Ascending aorta (tissue), 2 donors: ENCODE measurements at regions not wholly inside any gene's neighbourhood (a gene's known extent, or its start where the extent isn't known, plus 50 kb on each side); places are given as distances from the start of the nearest gene placed in this dataset.
"Not testable (repeated sequence)": the region's sequence is repeated elsewhere in the genome, so short reads cannot be mapped to it uniquely, and the experiment has no call there.

ENCODE experiments used
- DNase-seq, 2 donors: peaks; one replicate each; pipeline ENCODE4 v3.0.0-alpha.2; 2019; ENCODE audit warnings: low spot score in 2 of 2
- H3K27ac ChIP-seq, 2 donors: fragments of 200-600 bp; sonication (generic); one replicate each; pipeline ENCODE4 v1.5.1; 2016 to 2017; ENCODE audit warnings: mild to moderate bottlenecking in 1 of 2
- H3K27me3 ChIP-seq: fragments of 200-600 bp; sonication (generic); one replicate; pipeline ENCODE4 v1.5.1; 2017
- H3K36me3 ChIP-seq, 2 donors: fragments of 200-600 bp; sonication (generic); one replicate each; pipeline ENCODE4 v1.5.1; 2016
- H3K4me1 ChIP-seq, 2 donors: fragments of 200-600 bp; sonication (generic); one replicate each; pipeline ENCODE4 v1.5.1; 2016 to 2017; ENCODE audit warnings: mild to moderate bottlenecking in 1 of 2
- H3K4me3 ChIP-seq, 2 donors: fragments of 200-600 bp; sonication (generic); one replicate each; pipeline ENCODE4 v1.5.1; 2016 to 2017; ENCODE audit warnings: mild to moderate bottlenecking in 1 of 2
- H3K9me3 ChIP-seq, 2 donors: fragments of 200-600 bp; sonication (generic); one replicate each; pipeline ENCODE4 v1.5.1; 2016
- intact Hi-C: fragments of 100-400 bp; cut with DNase I; formaldehyde crosslinking; loops from one replicate; pipeline ENCODE4 v1.15.1; 2023
- TF ChIP-seq, protein P1 (sequence below), 3 experiments: fragments of 200-600 bp in 2 of 3; fragments of 450-650 bp in 1 of 3; sonication (generic) in 2 of 3; IDR thresholded peaks; one replicate each; pipeline ENCODE4 v1.5.1; 2016 to 2019; ENCODE audit warnings: antibody characterized with exemption in 3 of 3, mild to moderate bottlenecking in 1 of 3, moderate library complexity in 1 of 3

DNA sequence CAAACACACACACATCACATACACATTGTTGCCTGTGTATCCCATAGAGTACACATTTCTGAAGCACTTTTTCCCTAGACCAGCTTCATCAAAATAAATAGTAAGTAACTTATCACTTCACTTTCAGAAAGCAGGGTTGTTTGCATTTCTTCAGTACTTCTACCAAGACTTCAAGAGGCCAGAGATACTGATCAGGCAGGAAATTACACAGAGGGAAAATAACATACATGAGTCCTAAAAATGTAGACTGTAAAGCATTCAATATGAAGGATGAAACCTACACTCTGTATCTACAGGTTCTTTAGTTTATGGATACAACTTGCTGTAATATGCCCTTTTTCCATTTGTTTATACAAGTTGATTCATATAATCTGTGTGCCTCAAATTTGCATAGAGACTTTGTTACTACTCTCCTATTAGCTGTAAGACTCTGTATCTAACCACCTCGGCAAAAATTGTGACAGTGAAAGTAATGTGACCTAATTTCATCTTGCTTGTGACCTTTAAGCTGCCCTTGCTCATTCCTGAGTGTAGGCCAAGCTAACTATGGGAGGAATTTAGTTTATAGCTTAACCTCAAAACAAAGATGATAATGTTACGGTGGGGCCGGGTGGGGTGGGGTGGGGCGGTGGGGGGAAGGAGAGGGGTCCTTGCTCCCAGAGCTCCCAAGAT lies 228.9 kb upstream of the SPOPL start:
- Histone ChIP-seq H3K27me3 (no peaks in the 10 kb centered on the region), H3K27ac (no peak overlapping the region), H3K36me3 (no peaks in the 10 kb centered on the region), H3K4me3 (no peak overlapping the region), H3K4me1 (peaks cover 0 to 3% of the 10 kb centered on the region in 2 donors), H3K9me3 (no peaks in the 10 kb centered on the region)
- intact Hi-C loops: no loop called here
- TF ChIP-seq, protein P1, sequence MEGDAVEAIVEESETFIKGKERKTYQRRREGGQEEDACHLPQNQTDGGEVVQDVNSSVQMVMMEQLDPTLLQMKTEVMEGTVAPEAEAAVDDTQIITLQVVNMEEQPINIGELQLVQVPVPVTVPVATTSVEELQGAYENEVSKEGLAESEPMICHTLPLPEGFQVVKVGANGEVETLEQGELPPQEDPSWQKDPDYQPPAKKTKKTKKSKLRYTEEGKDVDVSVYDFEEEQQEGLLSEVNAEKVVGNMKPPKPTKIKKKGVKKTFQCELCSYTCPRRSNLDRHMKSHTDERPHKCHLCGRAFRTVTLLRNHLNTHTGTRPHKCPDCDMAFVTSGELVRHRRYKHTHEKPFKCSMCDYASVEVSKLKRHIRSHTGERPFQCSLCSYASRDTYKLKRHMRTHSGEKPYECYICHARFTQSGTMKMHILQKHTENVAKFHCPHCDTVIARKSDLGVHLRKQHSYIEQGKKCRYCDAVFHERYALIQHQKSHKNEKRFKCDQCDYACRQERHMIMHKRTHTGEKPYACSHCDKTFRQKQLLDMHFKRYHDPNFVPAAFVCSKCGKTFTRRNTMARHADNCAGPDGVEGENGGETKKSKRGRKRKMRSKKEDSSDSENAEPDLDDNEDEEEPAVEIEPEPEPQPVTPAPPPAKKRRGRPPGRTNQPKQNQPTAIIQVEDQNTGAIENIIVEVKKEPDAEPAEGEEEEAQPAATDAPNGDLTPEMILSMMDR (IDR thresholded peaks at IDR 0.05): no peak
- no peak for DNase-seq

DNA sequence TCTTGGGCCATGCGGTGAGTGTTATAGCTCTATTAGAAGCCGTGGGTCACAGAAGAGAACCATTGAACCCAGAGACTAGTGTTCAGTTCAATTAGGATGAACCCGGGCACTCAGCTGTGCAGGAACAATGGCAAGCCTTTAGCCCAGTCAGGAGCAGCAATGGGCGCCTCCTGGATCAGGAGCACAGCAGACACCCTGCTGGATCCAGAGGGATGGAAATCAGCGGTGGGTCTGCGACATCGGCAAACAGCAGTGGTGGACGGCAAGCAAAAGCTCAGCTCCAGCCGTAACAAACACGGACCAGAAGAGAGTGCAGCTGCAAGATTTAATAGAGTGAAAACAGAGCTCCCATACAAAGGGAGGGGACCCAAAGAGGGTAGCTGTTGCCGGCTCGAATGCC lies 228.3 kb upstream of the SPOPL start:
- H3K27ac ChIP-seq, H3K4me1 ChIP-seq, H3K36me3 ChIP-seq, H3K4me3 ChIP-seq, intact Hi-C loops, DNase-seq, H3K27me3 ChIP-seq, H3K9me3 ChIP-seq: not testable (repeated sequence)

DNA sequence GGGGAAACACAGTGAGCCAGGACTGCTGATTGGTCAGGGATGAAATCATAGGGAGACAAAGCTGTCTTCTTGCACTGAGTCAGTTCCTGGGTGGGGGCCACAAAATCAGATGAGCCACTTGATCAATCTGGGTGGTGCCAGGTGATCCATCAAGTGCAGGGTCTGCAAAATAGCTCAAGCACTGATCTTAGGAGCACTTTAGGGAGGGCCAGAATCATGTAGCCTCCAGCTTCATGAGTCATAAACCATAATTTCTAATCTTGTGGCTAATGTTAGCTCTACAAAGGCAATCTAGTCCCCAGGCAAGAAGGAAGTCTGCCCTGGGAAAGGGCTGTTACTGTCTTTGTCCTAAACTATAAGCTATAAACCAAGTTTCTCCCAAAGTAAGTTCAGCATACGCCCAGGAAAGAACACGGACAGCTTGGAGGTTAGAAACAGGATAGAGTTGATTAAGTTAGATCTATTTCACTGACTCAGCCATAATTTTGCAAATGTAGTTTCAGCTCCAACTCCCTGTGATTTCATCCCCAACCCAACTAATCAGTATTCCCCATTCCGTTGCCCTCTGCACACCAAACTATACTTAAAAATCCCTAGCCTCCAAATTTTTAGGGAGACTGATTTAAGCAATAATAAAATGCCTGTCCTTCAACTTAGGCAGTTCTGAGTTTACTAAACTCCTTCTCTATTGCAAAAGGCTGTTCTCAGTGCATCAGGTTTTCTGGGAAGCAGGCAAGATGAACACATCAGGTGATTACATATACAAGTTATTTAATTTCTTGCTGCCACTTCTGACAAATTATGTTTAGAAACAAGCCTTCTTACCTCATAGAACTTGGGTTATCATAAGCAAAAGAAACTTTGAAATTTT lies 226.9 kb upstream of the SPOPL start:
- Histone ChIP-seq H3K36me3 (no peaks in the 10 kb centered on the region), H3K4me1 (peaks cover 0 to 3% of the 10 kb centered on the region in 2 donors), H3K27ac (no peak overlapping the region), H3K4me3 (no peak overlapping the region), H3K27me3 (no peaks in the 10 kb centered on the region), H3K9me3 (no peaks in the 10 kb centered on the region)
- TF ChIP-seq, protein P1 (IDR thresholded peaks at IDR 0.05): no peak
- intact Hi-C loops: no loop called here
- no peak for DNase-seq

DNA sequence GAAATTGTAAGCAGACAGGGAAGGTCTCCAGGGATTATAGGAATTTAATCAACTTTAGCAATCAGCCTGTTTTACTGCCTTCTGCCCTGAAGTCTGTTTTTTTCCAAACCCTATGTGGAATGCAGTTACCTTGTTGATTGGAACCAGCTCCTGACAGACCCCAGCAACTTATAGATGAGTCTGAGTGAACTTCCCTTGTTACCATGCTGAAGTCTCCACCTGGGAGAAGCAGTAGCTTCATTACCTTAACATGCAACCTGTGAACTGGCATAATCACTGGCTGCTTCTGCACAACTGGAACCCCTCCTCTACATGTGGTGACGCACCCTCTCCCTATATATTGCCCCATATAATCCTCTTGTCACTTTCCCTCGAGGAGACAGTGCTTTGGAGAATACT lies 226.3 kb upstream of the SPOPL start:
- Histone ChIP-seq H3K4me1 (peaks cover 0 to 3% of the 10 kb centered on the region in 2 donors), H3K27me3 (no peaks in the 10 kb centered on the region), H3K36me3 (no peaks in the 10 kb centered on the region), H3K9me3 (no peaks in the 10 kb centered on the region), H3K4me3 (no peak overlapping the region), H3K27ac (no peak overlapping the region)
- intact Hi-C loops: no loop called here
- TF ChIP-seq, protein P1 (IDR thresholded peaks at IDR 0.05): no peak
- DNase-seq: no peak

DNA sequence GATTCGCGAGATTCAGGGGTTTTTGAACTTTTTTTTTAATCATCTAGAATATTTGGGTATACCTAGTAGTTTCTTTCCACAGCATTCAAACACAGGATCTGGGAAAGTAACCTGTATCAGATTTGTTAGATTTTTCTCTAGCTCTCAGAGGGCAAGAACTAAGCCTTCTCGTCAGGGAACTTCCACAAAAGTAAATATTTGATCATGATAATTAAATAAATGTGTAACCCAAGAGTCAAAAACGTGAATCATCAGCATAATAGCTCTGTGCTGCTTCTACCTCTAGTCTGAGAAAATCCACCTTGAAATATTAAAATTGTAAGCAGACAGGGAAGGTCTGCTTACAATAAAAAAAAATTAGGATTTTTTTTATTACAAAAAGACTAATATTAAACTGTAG lies 225.7 kb upstream of the SPOPL start:
- Histone ChIP-seq H3K9me3 (no peaks in the 10 kb centered on the region), H3K4me3 (no peak overlapping the region), H3K27ac (no peak overlapping the region), H3K27me3 (no peaks in the 10 kb centered on the region), H3K36me3 (no peaks in the 10 kb centered on the region), H3K4me1 (peaks cover 0 to 3% of the 10 kb centered on the region in 2 donors)
- intact Hi-C loops: no loop called here
- DNase-seq: no peak
- TF ChIP-seq, protein P1 (IDR thresholded peaks at IDR 0.05): no peak

DNA sequence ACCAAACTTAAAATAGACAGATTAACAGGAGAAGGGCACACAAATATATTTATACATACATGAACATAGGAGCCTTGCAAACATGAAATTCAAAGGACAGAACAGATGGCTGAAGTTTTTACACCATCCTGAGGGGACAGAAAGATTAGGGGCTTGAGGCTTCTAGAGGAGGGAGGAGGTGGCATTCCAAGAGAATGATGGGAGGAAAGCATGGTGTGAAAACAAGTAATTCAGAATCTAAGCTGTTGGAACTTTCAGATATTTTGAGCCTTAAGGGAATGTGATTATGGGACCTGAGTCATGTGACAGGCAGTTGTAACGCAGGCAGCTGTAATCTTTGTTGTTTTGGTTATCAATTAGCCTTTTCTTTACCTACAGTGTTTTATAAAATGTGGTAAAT lies 225.2 kb upstream of the SPOPL start:
- intact Hi-C loops: no loop called here
- Histone ChIP-seq H3K4me1 (peaks cover 0 to 3% of the 10 kb centered on the region in 2 donors), H3K27me3 (no peaks in the 10 kb centered on the region), H3K4me3 (no peak overlapping the region), H3K27ac (no peak overlapping the region), H3K9me3 (no peaks in the 10 kb centered on the region), H3K36me3 (no peaks in the 10 kb centered on the region)
- DNase-seq: no peak
- TF ChIP-seq, protein P1 (IDR thresholded peaks at IDR 0.05): no peak
